GM19452 (cell line): ENCODE measurements at regions not wholly inside any gene's neighbourhood (a gene's known extent, or its start where the extent isn't known, plus 50 kb on each side); places are given as distances from the start of the nearest gene placed in this dataset.
"Not testable (repeated sequence)": the region's sequence is repeated elsewhere in the genome, so short reads cannot be mapped to it uniquely, and the experiment has no call there.

Source experiments
- ATAC-seq: cut with Tn5 transposase; IDR thresholded peaks from one replicate; pipeline ENCODE4 v1.9.1; 2021; ENCODE audit not compliant: unreplicated experiment

DNA sequence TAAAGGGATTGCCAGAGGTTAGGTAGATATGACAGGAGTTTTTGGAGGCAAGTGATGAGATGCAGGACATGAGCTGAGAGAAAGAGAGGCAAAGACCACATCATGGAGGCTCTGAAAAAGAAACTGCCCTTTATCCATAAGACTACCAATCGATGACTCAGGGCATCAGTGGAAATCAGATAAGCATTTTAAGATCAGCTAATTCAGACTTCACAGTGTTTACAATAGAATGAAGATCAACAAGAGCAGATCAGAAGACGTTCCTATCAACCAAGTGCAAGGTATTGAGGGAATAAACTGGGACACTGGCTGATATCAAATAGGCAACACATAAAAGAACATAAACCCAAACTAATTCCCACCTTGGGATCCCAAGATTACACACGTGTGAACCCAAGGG, 227.2 kb downstream of the SLCO4C1 start:
- ATAC-seq = no peak

DNA sequence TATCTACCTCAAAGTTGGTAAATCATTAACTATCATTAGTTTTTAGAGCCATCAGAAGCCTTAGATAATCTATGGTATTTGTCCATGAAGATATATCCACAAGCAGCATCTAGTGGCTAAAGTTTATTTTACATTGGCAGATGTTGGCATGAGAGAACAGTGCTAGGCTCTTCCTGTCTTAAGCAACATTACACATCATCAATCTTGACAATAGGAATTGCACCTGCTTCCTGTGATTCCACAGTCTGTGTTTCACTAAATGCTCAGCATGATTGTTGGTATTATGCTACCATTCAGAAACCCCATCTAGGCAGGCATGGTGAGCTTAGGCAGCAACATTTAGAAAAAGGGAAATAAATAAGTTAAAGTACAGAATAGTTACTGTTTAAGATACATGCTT, 246.6 kb downstream of the SLCO4C1 start:
- no peak for ATAC-seq

DNA sequence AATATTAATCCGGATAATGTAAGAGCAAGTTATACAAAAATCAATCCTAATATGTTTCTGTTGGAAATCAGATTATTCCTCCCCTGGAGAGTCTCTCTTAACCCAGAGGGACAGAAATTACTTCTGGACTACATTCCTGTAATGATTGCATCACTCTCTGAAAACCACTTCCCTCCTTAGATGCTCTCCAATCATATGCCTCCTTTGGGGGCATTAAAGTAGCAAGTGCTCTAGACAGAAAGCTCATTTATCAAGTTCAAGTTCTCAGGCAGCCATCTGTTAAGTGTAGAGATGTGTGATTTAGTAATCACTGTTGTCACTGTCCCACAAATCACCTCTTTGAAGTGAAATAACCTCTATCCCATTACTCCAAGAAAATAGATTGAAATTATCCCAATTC, 247.1 kb downstream of the SLCO4C1 start:
- ATAC-seq = no peak

DNA sequence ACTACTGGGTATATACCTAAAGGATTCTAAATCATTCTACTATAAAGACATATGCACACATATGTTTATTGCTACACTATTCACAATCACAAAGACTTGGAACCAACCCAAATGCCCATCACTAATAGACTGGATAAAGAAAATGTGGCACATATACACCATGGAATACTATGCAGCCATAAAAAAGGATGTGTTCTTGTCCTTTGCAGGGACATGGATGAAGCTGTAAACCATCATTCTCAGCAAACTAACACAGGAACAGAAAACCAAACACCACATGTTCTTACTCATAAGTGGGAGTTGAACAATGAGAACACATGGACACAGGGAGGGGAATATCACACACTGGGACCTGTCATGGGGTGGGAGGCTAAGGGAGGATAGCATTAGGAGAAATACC, 249.0 kb downstream of the SLCO4C1 start:
- not testable (repeated sequence) for ATAC-seq

DNA sequence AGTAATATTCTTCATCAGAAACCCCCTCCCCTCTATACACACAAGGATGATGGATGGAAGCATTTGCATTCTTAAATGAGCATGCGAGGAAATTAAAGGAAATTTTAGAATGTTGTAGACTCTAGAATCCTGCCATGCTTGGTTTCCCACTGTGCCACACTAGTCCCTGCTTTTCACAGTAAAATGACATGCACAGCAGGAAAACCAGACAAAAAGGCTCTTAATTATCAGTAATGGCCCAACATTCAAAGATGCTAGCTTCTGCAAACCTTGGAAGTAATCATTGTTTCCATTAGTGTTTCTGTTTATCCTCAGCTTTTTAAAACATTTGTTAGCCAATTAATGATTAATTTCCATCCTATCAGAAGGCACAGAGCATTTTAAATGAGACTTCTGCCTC, 255.8 kb downstream of the SLCO4C1 start:
- ATAC-seq = no peak

DNA sequence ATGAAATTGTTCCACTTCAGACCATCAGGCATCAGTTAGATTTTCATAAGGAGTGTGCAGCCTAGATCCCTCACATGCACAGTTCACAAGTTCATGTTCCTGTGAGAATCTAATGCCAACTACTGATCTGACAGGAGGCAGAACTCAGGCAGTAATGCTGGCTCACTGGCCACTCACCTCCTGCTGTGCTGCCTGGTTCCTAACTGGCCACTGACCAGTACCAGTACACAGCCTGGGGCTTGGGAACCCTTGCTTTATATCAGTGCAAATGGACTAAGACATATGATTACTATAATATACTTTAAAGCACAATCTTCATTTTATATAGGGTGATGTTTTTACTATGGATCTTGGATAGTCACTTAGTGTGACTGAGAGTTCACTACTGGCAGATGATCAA, 259.2 kb downstream of the SLCO4C1 start:
- ATAC-seq = no peak

DNA sequence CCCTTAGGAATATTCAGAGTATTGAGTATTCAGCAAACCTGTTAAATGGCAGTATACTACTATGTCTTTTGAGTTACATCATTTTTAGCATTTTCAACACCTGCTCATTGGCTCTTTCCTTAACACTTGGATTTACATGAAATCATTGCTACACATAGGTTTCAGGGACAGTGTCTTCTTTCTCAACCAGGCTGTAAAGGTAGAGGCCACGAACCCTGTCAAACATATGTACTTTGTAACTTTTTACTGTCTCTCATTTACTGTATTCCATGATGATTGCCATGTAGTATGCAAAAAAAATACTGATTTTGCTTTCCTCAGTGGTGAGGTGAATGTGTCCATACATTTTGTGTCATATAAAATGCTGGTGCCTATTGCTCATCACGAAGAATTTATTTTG, 264.4 kb downstream of the SLCO4C1 start:
- no peak for ATAC-seq

DNA sequence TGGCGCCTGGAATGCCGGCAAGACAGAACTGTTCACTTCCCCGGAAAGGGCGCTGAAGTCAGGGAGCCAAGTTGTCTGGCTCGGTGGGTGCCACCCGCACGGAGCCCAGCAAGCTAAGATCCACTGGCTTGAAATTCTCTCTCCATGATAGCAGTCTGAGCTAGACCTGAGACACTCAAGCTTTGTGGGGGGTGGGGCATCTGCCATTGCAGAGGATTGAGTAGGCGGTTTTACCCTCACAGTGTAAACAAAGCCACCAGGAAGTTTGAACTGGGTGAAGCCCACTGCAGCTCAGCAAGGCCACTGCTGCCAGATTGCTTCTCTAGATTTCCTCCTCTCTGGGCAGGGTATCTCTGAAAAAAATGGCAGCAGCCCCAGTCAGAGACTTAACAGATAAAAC, 277.4 kb downstream of the SLCO4C1 start:
- no peak for ATAC-seq

DNA sequence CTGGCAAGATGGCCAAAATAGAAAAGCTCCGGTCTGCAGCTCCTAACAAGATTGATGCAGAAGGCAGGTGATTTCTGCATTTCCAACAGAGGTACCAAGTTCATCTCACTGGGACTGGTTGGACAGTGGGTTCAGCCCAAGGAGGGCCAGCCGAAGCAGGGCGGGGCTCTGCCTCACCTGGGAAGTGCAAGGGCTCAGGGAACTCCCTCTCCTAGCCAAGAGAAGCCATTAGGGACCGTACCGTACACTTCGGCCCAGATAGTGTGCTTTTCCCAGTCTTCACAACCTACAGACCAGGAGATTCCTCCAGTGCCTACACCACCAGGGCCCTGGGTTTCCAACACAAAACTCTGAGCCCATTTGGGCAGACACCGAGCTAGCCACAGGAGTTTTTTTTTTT, 277.8 kb downstream of the SLCO4C1 start:
- no peak for ATAC-seq

DNA sequence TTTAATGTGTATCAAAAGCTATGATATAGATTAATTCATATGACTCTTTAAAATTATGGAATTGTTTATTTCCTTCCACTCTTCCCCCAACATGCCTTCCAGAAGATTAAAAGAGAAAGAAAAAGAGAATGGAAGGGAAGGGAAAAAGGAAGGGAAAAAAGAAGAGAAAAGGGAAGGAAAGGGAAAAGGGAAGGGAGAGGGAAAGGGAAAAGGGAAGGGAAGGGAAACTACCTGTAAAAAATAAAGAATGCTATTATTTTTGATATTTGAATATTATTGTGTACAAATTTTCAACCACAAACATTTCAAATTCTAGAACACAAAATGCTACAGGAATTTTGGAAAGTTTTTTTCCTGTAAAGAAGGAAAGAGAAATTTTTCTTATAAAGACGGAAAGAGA, 281.7 kb downstream of the SLCO4C1 start:
- ATAC-seq = no peak

DNA sequence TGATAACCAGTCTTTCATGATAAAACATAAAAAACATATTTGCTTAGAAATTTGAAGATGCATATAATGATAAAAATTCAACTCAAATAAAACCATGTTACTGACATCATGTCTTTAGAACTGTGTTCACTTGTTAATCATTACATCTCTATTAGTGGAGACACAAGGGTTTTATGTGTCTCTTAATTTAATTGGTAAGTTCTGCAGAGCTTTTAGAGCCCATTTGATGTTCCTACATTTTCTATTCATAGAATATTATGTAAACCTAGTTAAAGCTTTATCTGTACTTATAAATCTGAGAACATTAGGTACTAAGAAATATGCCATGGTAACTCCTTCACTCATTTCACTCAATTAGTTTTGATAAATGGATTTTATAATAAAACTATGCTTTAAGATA, 285.4 kb downstream of the SLCO4C1 start:
- no peak for ATAC-seq

DNA sequence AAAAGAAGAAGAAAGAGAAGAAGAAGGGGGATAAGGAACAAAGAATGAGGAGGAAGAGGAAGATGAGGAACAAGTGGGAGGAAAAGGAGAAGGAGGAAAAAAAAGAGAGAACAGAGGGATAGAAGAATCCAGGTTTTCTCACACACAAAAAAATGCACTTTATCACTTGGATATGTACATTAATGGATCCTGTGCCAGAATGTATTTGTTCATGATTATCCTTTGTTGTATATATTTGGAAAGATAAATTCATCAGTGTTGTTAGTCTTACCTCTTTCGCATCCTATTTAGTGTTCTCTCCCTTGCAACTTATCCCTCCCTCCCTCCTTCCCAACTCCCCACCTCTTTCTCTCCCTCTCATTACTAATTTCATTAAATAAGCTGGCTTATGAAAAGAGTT, 298.8 kb downstream of the SLCO4C1 start:
- ATAC-seq = no peak

DNA sequence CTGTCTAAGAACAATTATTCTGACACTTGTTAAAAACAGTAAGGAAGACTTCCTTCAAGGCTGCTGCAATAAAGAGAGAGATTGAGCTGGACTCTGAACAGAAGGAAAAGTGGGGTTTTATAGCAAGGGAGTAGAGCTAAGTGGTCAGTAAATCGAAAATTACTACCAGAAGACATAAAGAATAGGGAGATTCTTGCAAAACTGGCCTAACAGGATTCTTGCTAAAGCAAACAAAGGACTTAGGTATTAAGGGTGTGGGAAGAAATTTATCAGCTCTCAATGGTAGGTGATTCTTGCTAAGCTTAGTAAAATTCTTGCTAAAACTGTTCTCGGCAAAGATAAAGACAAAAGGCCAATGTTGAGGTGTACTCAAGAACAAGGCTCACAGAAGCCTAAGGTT, 300.5 kb downstream of the SLCO4C1 start:
- no peak for ATAC-seq

DNA sequence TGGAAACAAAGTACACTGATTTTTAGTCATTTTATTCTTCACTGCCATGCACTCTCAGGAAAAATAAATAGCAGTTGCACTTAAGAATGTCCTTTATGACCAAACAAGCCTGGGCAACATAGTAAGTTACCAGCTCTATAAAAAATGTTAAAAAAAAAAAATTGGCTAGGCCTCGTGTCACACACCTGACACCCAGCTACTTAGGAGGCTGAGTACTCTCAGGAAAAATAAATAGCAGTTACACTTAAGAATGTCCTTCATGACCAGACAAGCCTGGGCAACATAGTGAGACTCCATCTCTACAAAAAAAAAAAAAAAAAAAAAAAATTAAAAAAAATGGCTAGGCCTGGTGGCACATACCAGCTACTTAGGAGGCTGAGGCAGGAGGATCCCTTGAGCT, 304.6 kb downstream of the SLCO4C1 start:
- ATAC-seq = no peak

DNA sequence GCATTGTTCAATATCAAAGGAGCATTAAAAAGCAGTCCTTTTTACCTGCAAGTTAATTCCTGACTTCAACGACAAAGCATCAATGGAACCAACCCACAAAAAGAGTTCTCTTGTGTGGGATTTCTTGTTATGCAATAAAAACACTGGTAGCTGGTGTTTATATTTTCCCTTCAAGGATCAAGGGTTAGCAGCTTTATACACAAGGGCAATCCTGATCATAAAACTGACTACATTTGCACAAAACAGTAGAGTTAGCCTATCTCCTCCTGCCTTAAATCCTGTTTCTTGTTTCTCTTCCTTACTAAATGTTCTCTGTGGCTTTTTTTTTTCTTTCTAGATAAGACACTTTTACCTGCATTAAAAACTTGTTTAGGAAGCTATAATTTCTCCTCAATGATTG, 306.4 kb downstream of the SLCO4C1 start:
- ATAC-seq = no peak

DNA sequence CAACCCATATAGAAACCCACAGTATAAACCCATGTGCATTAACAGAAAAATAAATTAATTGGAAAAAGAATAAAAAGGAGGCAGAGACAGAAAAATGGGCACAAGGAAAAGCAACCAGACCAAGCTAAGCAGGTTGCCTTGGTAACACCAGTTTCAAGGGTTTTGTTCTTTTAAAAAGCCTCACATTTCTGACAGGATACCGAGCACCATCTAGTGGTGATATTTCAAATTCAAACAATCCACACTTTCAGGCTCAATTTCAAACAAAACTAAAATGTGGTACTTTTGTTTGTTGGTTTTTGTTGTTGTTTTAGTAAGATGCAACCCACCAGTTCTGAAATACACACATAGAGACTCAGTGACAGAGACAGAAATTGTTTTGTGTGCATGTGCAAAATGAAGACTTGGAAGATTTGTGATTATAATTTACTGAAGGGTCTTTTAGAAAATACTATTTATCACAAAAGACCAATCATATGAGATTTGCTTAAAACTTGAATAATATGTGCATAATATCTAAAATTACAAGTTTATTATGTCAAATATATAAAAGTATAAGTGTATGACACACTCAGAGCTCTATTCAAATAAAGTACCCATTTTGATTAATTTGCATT, 318.2 kb downstream of the SLCO4C1 start:
- peak; percentile 90 for ATAC-seq

DNA sequence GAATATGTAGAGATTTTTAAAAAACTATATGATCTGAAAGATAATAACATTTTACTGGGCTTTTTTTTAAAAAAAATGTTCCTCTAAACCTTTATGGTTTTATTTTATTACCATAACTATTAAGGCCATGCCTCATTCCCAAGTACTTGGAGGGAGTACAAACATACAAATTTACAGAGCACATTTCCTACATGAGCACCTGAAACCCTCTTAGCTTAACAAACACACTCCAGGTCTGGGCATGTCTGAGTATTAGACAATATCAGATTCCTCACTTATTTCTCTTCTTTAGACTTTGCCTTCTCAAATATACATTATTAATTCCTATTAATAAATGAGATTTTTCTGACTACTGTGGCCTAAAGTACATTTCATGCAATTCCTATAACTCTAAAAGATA, 319.2 kb downstream of the SLCO4C1 start:
- no peak for ATAC-seq

DNA sequence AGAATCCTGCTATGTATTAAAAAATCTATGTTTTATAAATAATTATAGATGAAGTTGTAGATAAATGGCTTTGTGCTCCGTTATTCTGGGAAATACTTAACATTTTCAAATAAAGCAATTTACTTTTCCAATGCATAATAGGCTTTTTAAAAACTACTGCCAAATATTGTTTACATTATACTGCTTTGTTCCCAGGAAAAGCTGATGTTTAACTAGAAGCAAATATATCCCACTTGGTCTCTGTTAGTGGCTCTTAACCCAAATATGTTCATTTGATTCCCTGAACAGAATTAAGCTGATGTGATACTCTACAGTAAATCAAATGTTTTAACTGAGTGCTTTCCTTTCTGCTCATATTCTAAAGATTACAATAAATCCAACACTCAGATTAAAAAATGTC, 326.3 kb downstream of the SLCO4C1 start:
- ATAC-seq = no peak

DNA sequence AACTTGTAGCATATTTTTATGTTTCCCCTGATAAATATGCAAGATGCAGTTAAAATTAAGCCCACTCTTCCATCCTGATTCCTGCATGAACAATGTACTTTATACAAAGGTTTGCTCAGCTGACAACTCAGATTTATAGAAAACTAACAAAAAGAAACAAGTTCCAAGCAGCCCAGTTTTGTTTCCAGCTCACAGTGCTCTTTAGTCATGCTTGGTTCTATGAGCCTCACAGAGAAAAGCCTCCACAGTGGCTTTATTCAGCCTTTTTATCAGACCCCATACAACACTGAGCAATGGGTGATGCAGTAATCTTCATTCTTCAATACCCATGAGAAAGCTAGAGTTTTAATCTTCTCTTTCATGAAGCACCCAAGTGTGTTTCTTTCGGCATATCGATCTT, 329.6 kb downstream of the SLCO4C1 start:
- ATAC-seq = no peak

DNA sequence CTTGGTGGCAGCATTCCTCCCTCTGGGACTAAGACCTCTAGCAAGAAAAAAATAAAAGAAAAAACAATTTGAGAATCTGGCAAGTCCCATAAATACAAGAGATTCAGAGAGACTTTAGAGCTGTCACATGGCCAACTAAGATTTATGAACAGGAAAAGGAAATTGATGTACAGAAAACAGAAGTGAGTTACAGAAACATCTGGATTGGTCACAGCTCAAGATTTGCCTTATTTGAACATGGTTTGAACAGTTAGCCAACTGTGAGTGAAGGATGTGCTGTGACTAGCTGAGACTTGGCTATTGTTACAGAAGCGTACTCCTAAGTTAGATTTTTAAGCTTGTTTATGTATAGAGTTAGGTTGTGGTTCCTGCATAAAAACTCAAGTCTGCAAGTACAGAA, 340.2 kb downstream of the SLCO4C1 start:
- ATAC-seq = no peak

DNA sequence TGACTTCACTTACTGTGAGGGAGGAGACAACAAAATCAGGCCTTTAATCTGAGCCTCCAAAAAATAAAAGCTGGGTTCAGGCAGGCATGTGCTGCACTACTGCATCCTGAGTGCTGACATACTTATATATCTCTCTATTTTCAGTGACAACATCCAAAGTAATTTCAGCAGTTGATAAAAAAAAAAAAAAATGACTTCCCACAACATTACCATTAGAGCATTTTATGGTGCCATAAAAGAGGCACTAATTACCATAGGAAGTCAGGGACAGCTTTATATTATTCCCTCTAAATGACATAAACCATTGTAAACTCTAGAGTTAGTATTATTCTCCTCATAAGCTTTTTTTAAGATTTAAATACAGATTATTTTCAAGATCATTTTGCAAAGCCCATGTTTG, 346.1 kb downstream of the SLCO4C1 start:
- ATAC-seq = no peak

DNA sequence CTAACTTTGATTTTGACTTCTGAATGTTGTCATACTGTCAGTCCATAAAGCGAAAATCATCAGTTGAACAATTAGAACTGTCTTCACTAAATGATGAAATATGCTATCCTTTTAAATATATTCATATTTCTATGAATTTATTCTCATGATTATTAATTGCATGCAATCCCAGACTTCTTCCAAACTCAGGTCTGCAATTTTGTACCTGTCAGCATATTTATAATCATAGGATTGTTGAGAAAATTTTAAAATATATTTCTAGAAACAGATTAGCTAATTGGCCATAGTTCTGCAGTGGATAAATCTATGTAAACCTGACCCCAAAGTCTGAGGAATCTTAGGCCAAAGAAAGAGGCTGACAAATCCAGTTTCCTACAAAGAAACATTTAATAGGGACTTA, 347.5 kb downstream of the SLCO4C1 start:
- ATAC-seq = no peak

DNA sequence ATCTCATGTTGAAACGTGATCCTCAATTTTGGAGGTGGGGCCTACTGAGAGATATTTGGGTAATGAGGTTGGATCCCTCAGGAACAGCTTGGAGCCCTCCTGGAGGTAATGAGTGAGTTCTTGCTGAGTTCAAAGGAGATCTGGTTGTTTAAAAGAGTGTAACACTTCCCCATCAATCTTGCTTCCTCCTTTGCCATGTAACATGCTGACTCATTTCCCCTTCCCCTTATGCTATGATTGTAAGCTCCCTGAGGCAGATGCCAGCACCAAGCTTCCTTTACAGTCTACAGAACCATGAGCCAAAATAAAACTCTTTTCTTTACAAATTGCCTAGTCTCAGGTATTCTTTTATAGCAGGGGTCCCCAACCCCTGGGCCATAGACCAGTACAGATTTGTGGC, 352.3 kb downstream of the SLCO4C1 start:
- no peak for ATAC-seq
